NCI-H524 (cell line): ENCODE measurements at regions not wholly inside any gene's neighbourhood (a gene's known extent, or its start where the extent isn't known, plus 50 kb on each side); places are given as distances from the start of the nearest gene placed in this dataset.

Experiments
- DNase-seq, 2 experiments: peaks; one replicate each; lab custom pipeline; 2025; lab: John Stamatoyannopoulos, UW

DNA sequence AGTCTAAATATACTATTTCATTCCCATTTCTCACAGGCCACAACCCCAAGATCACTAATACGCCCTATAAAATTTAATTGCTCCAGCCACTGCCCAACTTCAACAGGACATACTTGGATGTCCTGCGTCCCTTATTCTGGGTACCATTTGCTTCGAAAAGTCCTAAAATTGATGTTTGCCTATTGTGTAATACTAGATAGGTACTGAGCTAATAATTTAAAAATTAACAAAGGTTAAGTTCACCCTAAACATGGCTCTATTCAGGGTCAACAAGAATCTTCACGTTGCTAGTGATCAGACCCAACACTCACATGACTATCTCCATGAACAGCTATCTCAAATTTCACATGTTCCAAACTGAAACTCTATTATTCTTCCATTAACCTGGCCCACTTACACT, 296.4 kb upstream of the RND3 start:
- DNase-seq: no peak

- DNase-seq: peak; percentile 46 to 66
Measured at GRCh38 chr2:150783015-150783414, 295.5 kb upstream of the RND3 start.

DNA sequence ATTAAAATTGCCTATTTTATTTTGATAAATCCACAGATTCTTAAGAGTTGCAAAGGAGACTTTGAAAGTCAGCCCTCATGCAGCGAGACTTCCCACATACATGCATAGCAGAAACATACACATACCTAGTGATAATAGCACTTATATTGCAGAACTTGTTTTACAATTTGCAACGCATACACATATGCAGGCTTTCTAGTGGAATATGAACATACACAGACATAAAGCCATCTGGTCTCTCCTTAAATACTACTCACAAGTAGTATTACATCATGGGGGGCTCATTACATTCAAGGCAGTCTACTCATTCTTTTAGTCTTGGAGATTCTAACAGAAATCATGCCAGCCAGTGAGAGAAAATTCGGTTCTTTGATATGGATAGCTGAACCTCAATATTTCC, 295.1 kb upstream of the RND3 start:
- peak; percentile 46 to 66 for DNase-seq

- DNase-seq: no peak
Measured at GRCh38 chr2:150781142-150781541, 293.7 kb upstream of the RND3 start.

GRCh38 chr2:150778828-150779227, 291.4 kb upstream of the RND3 start:
- DNase-seq: no peak

DNA sequence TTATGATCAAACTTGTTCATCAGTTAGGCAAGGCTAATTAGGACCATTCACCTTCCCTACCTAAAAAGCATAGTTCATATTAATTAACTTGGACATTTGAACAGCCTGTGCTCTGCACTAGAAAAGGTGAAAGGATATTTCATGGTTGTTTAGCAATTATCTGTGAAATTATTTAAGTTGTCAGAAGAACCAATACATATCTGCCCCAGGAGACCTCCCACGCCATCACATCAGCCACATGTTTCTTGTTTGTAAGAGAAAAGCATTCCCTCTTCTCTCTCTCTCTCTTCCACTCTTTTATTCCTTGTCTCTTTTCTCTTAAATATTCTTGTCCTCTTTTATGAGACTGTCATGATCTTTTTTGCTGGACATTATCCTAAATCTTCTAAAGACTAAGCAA, 282.0 kb upstream of the RND3 start:
- no peak for DNase-seq

GRCh38 chr2:150767991-150768746, 280.7 kb upstream of the RND3 start:
- DNase-seq: peak in 1 of 2 experiments; percentile 1

DNA sequence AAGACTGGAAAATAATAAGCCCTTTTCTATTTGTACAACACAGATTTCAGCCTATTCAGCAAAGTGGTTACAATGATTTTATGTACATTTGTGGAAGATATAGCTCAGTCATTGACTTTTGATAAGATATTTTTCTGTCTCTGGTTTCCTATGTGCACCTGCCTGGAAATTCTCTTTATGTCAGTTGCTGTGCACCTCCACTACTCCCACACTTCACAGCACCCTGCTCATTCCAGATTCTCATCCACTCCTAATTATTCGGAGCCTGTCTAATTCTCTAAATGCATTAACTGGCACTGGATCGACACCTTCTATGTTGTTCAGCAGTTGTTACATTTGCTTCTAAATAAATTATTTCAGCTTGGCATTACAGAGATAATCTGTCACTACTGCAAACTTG, 275.1 kb upstream of the RND3 start:
- no peak for DNase-seq

DNA sequence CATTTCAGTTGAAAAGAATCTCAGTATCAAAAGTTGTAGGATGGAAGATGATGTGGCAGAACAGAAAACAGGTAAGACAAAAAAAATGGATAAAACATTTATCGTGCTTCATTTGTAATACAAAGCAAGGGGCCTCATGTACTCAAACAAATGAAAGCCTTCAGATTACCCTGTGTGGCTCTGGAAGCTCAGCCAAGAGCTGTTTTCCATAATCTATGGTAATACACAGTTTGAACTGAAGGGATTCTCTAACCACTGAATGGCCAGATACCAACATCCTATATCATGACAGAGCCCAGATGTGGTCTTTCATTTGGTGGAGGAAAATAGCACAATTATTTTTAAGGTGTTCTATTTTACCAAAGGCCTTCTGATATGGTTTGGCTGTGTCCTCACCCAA, 272.1 kb upstream of the RND3 start:
- no peak for DNase-seq

- no peak for DNase-seq
Measured at GRCh38 chr2:150759106-150759505, 271.6 kb upstream of the RND3 start.

- no peak for DNase-seq
Measured at GRCh38 chr2:150752229-150752628, 264.8 kb upstream of the RND3 start.

- DNase-seq: no peak
Measured at GRCh38 chr2:150750720-150751119, 263.3 kb upstream of the RND3 start.

DNA sequence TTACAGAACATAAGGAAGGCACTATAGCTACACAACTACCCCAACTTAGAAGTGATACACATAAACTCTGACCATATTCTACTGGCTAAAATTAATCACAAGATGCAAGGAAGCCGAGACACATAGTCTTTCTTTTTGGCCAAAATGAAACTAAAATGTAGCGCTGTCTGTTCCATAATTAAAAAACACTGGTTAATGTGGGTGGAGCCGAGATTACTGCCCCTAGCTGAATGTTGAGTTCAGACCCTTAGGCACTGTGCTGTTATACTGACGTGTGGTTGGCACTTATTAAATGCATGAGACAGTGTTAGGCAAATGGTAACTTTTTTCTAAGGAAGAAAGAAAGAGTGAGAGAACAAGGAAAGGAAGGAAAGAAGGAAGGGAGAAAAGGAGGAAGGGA, 254.6 kb upstream of the RND3 start:
- no peak for DNase-seq

DNA sequence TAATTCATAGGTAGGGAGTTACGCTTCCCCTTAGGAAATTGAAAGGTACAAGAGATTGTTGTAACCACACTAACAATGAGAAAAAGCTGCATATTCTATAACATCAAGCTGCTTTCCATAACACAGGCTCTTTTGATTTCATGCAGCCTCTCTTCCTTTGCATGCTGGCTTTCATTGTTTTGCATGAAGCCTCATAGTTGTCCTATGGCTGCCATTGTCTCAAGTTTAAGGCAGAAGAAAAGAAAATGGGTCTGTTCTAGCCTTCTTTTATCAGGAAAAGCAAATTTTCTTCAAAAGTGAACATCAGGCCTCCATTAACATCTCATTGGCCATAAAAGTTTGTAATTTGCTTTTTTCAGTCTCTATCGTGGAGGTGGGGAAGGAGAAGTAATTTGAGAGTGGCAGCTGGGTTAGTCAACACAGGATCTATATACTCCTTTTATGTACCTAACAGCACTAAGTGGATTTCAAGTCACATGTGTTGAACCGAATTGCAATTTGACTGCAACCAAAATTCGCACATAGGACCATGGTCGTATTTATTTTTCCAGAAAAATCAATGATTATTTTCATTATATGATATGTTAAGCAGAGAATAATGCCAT, 248.5 kb upstream of the RND3 start:
- no peak for DNase-seq

DNA sequence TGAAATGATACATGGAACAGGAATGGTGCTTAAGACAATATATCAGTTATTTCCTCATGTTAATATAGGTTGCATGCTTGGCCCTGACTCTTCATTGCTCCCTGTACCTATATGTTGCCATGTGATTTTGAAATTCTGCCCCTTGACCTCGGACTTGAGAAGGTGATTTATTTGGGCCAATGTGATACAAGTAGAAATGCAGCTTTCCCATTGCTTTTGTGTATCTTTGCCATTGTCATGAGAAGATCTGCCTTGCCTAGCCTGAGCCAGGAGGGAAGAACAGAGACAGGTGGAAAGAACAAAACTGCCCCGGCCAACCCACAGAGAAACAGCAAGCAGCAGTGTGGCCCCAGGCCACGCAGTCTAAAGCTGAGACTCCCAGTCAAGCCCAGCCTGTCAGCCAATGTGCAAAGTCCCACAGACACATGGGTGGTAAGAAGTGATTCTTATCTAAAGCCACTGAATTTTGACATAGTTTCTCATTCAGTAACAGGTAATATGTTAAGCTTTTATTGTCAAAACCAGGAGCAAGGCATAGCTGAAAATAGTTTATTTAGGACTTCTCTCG, 245.7 kb upstream of the RND3 start:
- DNase-seq: no peak

GRCh38 chr2:150732491-150732890, 245.0 kb upstream of the RND3 start:
- no peak for DNase-seq

DNA sequence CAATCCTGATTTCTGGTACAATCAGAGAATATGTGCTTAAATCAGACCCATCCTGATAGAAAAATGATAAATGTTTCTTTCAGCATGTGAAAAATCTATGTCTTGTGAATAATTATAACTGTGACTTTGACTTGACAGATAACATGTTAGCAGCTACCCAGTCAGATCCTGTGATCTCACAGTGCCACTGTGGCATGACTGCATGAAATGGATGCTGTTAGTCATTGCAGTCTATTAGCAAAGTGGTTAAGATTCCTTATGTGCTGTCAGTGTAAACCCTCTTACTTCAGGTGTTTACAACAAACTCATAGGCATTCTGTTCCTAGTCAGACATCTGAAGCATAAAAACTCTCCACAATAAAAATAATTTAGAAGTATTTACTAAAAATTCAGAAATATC, 244.6 kb upstream of the RND3 start:
- no peak for DNase-seq

DNA sequence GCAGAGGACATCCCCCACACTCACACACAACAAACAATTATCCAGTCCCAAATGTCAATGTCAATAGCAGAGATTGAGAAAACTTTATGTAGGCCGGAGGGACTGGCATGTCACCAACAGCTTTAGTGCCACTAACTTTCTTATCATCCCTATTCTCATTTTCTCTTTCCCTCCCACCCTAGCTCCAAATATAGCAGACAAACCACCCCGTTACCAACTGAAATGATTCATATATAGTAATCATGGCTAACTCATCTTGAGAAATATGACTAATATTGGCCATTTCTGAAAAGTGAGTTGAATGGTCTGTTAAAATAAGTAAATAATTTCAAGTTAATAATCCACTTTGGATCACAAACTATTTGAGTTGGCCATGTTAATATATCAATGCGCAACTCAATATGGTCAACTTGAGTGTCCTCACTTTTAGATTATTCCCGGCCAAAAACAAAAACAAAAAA, 242.1 kb upstream of the RND3 start:
- no peak for DNase-seq

GRCh38 chr2:150718280-150718679, 230.8 kb upstream of the RND3 start:
- DNase-seq: no peak

DNA sequence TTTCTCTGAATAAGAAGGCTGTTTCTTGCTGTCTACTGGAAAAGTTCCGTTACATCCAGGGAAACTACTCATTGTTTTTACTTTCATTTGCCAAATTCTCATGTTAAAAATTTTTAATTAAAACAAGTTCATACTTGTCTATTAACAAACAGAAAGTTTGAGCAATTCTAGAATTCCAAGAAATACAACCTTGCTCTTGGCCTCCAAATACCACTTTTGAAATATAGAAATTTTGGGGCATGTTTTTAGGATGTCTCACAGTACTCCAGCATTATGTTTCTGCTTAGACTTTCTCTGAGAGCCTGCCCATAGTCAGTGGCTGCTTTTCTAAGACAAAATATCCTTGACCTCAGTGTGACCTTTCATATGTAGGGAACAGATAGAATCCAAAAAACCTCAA, 228.7 kb upstream of the RND3 start:
- no peak for DNase-seq

- DNase-seq: no peak
Measured at GRCh38 chr2:150715501-150715900, 228.0 kb upstream of the RND3 start.

DNA sequence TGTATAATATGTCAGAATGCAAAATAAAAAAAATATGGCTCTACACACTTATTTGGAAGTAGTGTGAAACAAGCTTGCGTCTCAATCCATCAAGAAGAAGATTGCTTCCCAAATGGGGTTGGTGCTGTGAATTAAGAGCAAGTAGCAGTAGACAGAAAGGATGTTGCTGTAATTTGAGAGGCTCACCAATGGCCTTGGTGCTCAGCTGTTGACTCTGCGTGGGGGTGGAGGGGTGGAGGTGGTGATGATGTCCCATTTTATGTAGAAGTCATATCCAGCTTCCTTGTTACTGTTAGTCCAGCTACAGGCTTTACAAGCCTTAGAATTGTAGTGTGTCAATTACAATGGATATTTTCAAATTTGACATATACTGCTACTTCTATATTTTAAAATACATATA, 223.4 kb upstream of the RND3 start:
- DNase-seq: peak in 1 of 2 experiments; percentile 16

GRCh38 chr2:150710041-150710440, 222.6 kb upstream of the RND3 start:
- DNase-seq: no peak

GRCh38 chr2:150706561-150706960, 219.1 kb upstream of the RND3 start:
- no peak for DNase-seq
